Upper lobe of left lung (tissue), 4 donors: ENCODE measurements at regions not wholly inside any gene's neighbourhood (a gene's known extent, or its start where the extent isn't known, plus 50 kb on each side); places are given as distances from the start of the nearest gene placed in this dataset.

Experiments used
- EP300 ChIP-seq, 4 donors: sonication (generic); formaldehyde crosslinking; IDR thresholded peaks; one replicate each; pipeline ENCODE4 v1.5.1; 2017; ENCODE audit warnings: antibody characterized with exemption in 4 of 4, control low read depth in 2 of 4
- POLR2A ChIP-seq, 4 donors: fragments of 450-650 bp; IDR thresholded peaks; one replicate each; pipeline ENCODE4 v1.5.1; 2016 to 2017; ENCODE audit warnings: antibody characterized with exemption in 4 of 4, mild to moderate bottlenecking in 2 of 4
- TF ChIP-seq, protein P1 (sequence below), 6 experiments: fragments of 450-650 bp in 4 of 6; fragments of 200-600 bp in 2 of 6; sonication (generic) in 2 of 6; IDR thresholded peaks; one replicate each; pipeline ENCODE4 v1.5.1; 2016 to 2019; ENCODE audit warnings: antibody characterized with exemption in 6 of 6

- TF ChIP-seq EP300 (IDR thresholded peaks at IDR 0.05) (no peak), POLR2A (IDR thresholded peaks at IDR 0.05) (no peak)
- TF ChIP-seq, protein P1, sequence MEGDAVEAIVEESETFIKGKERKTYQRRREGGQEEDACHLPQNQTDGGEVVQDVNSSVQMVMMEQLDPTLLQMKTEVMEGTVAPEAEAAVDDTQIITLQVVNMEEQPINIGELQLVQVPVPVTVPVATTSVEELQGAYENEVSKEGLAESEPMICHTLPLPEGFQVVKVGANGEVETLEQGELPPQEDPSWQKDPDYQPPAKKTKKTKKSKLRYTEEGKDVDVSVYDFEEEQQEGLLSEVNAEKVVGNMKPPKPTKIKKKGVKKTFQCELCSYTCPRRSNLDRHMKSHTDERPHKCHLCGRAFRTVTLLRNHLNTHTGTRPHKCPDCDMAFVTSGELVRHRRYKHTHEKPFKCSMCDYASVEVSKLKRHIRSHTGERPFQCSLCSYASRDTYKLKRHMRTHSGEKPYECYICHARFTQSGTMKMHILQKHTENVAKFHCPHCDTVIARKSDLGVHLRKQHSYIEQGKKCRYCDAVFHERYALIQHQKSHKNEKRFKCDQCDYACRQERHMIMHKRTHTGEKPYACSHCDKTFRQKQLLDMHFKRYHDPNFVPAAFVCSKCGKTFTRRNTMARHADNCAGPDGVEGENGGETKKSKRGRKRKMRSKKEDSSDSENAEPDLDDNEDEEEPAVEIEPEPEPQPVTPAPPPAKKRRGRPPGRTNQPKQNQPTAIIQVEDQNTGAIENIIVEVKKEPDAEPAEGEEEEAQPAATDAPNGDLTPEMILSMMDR (IDR thresholded peaks at IDR 0.05): no peak
Measured at GRCh38 chr10:8389630-8390029, 335.1 kb downstream of the GATA3 start.
